DMS153 (cell line): ENCODE measurements at regions not wholly inside any gene's neighbourhood (a gene's known extent, or its start where the extent isn't known, plus 50 kb on each side); places are given as distances from the start of the nearest gene placed in this dataset.

Source experiments
- DNase-seq: peaks from one replicate; lab custom pipeline; 2025; lab: John Stamatoyannopoulos, UW

- no peak for DNase-seq
Measured at GRCh38 chr13:21318891-21319532, 140.1 kb downstream of the ZDHHC20 start.

- DNase-seq = no peak
Measured at GRCh38 chr13:21319869-21320641, 139.0 kb downstream of the ZDHHC20 start.

- DNase-seq = no peak
Measured at GRCh38 chr13:21320642-21321034, 138.5 kb downstream of the ZDHHC20 start.

- no peak for DNase-seq
Measured at GRCh38 chr13:21321269-21321668, 137.8 kb downstream of the ZDHHC20 start.

- no peak for DNase-seq
Measured at GRCh38 chr13:21322327-21322965, 136.7 kb downstream of the ZDHHC20 start.
